HepG2 (cell line): ENCODE measurements at regions not wholly inside any gene's neighbourhood (a gene's known extent, or its start where the extent isn't known, plus 50 kb on each side); places are given as distances from the start of the nearest gene placed in this dataset.

Source experiments
- ATAC-seq: fragments of 200-7000 bp; cut with Tn5 transposase; 3 replicates; pipeline ENCODE4 v1.9.1; 2020; ENCODE audit warnings: mild to moderate bottlenecking, moderate library complexity
- BruUV-seq: library from RNA; stranded (reverse); fragments of 400-500 nt; replicated peaks from 2 replicates; lab custom pipeline; 2021; lab: Mats Ljungman, UMichigan
- CTCF ChIA-PET: fragments of 300-600 bp; formaldehyde crosslinking; extraction: SDS; loops from one replicate; lab custom pipeline; 2021; ENCODE audit warnings: low total read pairs, inconsistent platforms, low intra/inter-chr PET ratio; lab: Yijun Ruan, JAX
- POLR2A ChIA-PET: fragments of 350-600 bp; sonication (Branson Sonifier 250); formaldehyde crosslinking; loops from one replicate; lab custom pipeline; 2020; ENCODE audit warnings: antibody characterized with exemption, inconsistent platforms; lab: Yijun Ruan, JAX
- DNase-seq: peaks from one replicate; pipeline ENCODE4 v3.0.0-alpha.2; 2015; ENCODE audit warnings: low spot score
- FAIRE-seq: peaks from 3 replicates; lab custom pipeline; 2011; peaks lifted over from hg19 to GRCh38; lab: Jason Lieb, UNC
- H2AFZ ChIP-seq: one replicate; pipeline ENCODE4 v1.6.1; 2011; ENCODE audit warnings: low read length, inconsistent platforms
- H3K27ac ChIP-seq: fragments of 300-600 bp; 3 replicates; pipeline ENCODE4 v1.8.0; 2011; ENCODE audit warnings: mixed run types, mild to moderate bottlenecking, mixed read lengths, low read length, inconsistent platforms; ENCODE audit not compliant: insufficient read depth; ENCODE audit errors: extremely low read length
- H3K27me3 ChIP-seq, 2 experiments: fragments of 200-600 bp in 1 of 2; 2 replicates in 1 of 2; 3 replicates in 1 of 2; pipeline versions ENCODE4 v1.6.0 to v1.8.0; 2011; ENCODE audit warnings: low read length in 2 of 2, mild to moderate bottlenecking in 2 of 2, moderate library complexity in 2 of 2, inconsistent platforms in 1 of 2; ENCODE audit not compliant: insufficient read depth in 2 of 2, control insufficient read depth in 1 of 2
- H3K36me3 ChIP-seq, 2 experiments: fragments of 200-600 bp in 1 of 2; replicated peaks in 1 of 2; 2 replicates in 1 of 2; 3 replicates in 1 of 2; pipeline versions ENCODE4 v1.5.1 to v1.8.0; 2011; ENCODE audit warnings: low read length in 2 of 2, inconsistent platforms in 1 of 2; ENCODE audit not compliant: insufficient read depth in 2 of 2, control insufficient read depth in 1 of 2
- H3K4me1 ChIP-seq: 2 replicates; pipeline ENCODE4 v1.5.1; 2012; ENCODE audit warnings: low read length, inconsistent platforms; ENCODE audit not compliant: insufficient read depth
- H3K4me2 ChIP-seq: 2 replicates; pipeline ENCODE4 v1.6.0; 2011; ENCODE audit warnings: low read depth, low read length, inconsistent platforms
- H3K4me3 ChIP-seq, 3 experiments: fragments of 200-600 bp in 1 of 3; sonication (generic), shearing (Covaris generic) in 1 of 3; replicated peaks in 1 of 3; 2 replicates each; pipeline ENCODE4 v1.5.1; 2011 to 2016; ENCODE audit warnings: low read length in 3 of 3, inconsistent platforms in 2 of 3, low read depth in 2 of 3, mild to moderate bottlenecking in 2 of 3, control low read depth in 1 of 3, mixed read lengths in 1 of 3; ENCODE audit not compliant: insufficient read depth in 1 of 3
- H3K79me2 ChIP-seq: one replicate; pipeline ENCODE4 v1.6.1; 2011; ENCODE audit warnings: low read length, inconsistent platforms; ENCODE audit not compliant: insufficient read depth
- H3K9ac ChIP-seq: 2 replicates; pipeline ENCODE4 v1.6.0; 2011; ENCODE audit warnings: mild to moderate bottlenecking, low read depth, low read length, inconsistent platforms; ENCODE audit not compliant: insufficient read depth
- H3K9me3 ChIP-seq: 2 replicates; pipeline ENCODE4 v1.5.1; 2012; ENCODE audit warnings: mild to moderate bottlenecking, low read length
- H4K20me1 ChIP-seq: 2 replicates; pipeline ENCODE4 v1.6.0; 2011; ENCODE audit warnings: inconsistent platforms, mild to moderate bottlenecking, low read length, moderate library complexity; ENCODE audit not compliant: insufficient read depth
- ATF7 ChIP-seq, 2 experiments: fragments of 450-650 bp in 1 of 2; sonication (generic) in 1 of 2; formaldehyde crosslinking in 1 of 2; IDR thresholded peaks; 2 replicates each; pipeline versions ENCODE4 v1.4.0 to v1.6.1; 2016 to 2020; ENCODE audit warnings: antibody characterized with exemption in 1 of 2, mild to moderate bottlenecking in 1 of 2, missing genetic modification reagents in 1 of 2
- SRSF1 ChIP-seq: fragments of 200-400 bp; formaldehyde crosslinking; optimal IDR thresholded peaks from 2 replicates; pipeline ENCODE3; 2017; ENCODE audit warnings: mild to moderate bottlenecking, low read depth, low read length, moderate library complexity
- WGBS: methylation state at CpG from one replicate; pipeline ENCODE4 v1.1.6; 2017; ENCODE audit warnings: low lambda C conversion rate; 5-methylcytosine and 5-hydroxymethylcytosine counted together
- in situ Hi-C: cut with HindIII; loops from 2 replicates; pipeline ENCODE4 v1.10.0; 2017; ENCODE audit warnings: low pct_unique_long_range_greater_than_20kb; ENCODE audit not compliant: extremely low pct_ligation_motif_present
- intact Hi-C: fragments of 100-400 bp; cut with micrococcal nuclease; formaldehyde crosslinking; loops from one replicate; pipeline ENCODE4 v1.10.0; 2022; ENCODE audit not compliant: unreplicated experiment
- TF ChIP-seq, protein P1 (sequence below): sonication (generic); formaldehyde crosslinking; IDR thresholded peaks from 2 replicates; pipeline ENCODE4 v1.4.0; 2020; ENCODE audit warnings: missing genetic modification reagents
- TF ChIP-seq, protein P2 (sequence below): IDR thresholded peaks from 2 replicates; pipeline ENCODE4 v1.6.1; 2018; ENCODE audit warnings: missing genetic modification reagents

DNA sequence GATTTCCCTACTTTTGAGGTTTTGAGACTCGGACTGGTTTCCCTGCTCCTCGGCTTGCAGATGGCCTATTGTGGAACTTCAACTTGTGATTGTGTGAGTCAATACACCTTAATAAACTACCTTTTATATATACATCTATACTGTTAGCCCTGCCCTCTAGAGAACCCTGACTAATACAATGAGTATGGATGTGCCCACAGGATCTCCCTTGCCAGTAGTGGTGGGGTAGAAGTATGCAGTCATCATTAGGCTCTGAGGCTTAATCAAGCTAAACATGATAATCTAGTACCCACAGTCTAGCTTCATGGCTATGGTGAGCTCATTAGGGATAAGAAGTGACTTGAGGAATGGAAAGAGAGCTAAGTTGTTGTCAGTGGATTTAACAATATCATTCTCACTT, 412.8 kb upstream of the PTGER4 start (continued):
- TF ChIP-seq, protein P1, sequence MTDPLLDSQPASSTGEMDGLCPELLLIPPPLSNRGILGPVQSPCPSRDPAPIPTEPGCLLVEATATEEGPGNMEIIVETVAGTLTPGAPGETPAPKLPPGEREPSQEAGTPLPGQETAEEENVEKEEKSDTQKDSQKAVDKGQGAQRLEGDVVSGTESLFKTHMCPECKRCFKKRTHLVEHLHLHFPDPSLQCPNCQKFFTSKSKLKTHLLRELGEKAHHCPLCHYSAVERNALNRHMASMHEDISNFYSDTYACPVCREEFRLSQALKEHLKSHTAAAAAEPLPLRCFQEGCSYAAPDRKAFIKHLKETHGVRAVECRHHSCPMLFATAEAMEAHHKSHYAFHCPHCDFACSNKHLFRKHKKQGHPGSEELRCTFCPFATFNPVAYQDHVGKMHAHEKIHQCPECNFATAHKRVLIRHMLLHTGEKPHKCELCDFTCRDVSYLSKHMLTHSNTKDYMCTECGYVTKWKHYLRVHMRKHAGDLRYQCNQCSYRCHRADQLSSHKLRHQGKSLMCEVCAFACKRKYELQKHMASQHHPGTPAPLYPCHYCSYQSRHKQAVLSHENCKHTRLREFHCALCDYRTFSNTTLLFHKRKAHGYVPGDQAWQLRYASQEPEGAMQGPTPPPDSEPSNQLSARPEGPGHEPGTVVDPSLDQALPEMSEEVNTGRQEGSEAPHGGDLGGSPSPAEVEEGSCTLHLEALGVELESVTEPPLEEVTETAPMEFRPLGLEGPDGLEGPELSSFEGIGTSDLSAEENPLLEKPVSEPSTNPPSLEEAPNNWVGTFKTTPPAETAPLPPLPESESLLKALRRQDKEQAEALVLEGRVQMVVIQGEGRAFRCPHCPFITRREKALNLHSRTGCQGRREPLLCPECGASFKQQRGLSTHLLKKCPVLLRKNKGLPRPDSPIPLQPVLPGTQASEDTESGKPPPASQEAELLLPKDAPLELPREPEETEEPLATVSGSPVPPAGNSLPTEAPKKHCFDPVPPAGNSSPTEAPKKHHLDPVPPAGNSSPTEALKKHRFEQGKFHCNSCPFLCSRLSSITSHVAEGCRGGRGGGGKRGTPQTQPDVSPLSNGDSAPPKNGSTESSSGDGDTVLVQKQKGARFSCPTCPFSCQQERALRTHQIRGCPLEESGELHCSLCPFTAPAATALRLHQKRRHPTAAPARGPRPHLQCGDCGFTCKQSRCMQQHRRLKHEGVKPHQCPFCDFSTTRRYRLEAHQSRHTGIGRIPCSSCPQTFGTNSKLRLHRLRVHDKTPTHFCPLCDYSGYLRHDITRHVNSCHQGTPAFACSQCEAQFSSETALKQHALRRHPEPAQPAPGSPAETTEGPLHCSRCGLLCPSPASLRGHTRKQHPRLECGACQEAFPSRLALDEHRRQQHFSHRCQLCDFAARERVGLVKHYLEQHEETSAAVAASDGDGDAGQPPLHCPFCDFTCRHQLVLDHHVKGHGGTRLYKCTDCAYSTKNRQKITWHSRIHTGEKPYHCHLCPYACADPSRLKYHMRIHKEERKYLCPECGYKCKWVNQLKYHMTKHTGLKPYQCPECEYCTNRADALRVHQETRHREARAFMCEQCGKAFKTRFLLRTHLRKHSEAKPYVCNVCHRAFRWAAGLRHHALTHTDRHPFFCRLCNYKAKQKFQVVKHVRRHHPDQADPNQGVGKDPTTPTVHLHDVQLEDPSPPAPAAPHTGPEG (CRISPR knock-in tag), result no peak
- TF ChIP-seq SRSF1, result no peak

DNA sequence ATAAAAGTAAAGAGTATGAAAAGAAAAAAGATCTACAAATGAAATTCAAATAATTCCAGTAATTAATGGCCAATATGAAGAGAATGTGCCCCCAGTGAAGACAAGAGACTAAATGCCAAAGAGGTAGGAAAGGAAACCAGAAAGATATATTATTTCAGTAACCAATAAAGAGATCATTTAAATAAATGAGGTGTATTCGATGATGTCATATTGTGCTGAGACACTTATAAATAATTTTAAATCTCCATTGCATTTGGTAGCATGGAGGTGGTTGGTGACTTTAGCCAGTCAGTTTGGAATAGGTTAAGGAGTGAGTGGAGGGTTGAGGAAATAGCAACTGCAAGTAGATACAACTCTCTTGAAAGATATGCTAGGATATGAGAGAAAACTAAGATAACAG, 417.7 kb upstream of the PTGER4 start:
- FAIRE-seq (no peak), ATAC-seq (no peak), DNase-seq (no peak)
- CTCF ChIA-PET, result no interaction called here
- in situ Hi-C loops (no loop called here), intact Hi-C loops (no loop called here)
- peaks cover 18% of the 10 kb centered on the region for H3K9me3 ChIP-seq
- no peak overlapping the region for H3K9ac ChIP-seq
- WGBS, result 6% methylated on average over 1 of the region's 1 CpG
- no peaks in the 10 kb centered on the region for H3K36me3 ChIP-seq
- no peaks in the 10 kb centered on the region for H3K4me1 ChIP-seq
- no peak overlapping the region for H3K4me2 ChIP-seq
- no peak overlapping the region for H3K27ac ChIP-seq
- BruUV-seq, result no TSS peak
- no peaks in the 10 kb centered on the region for H3K27me3 ChIP-seq
- TF ChIP-seq, protein P2, sequence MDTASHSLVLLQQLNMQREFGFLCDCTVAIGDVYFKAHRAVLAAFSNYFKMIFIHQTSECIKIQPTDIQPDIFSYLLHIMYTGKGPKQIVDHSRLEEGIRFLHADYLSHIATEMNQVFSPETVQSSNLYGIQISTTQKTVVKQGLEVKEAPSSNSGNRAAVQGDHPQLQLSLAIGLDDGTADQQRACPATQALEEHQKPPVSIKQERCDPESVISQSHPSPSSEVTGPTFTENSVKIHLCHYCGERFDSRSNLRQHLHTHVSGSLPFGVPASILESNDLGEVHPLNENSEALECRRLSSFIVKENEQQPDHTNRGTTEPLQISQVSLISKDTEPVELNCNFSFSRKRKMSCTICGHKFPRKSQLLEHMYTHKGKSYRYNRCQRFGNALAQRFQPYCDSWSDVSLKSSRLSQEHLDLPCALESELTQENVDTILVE (CRISPR knock-in tag), result no peak
- TF ChIP-seq ATF7 (IDR thresholded peaks at IDR 0.05) (peak; percentile 90), ATF7 (CRISPR knock-in tag; IDR thresholded peaks at IDR 0.05) (no peak)
- H2AFZ ChIP-seq, result no peak overlapping the region
- no peaks in the 10 kb centered on the region for H3K79me2 ChIP-seq
- H3K4me3 ChIP-seq, result no peak overlapping the region
- H4K20me1 ChIP-seq, result no peaks in the 10 kb centered on the region
- POLR2A ChIA-PET, result no interaction called here
